ENCODE measurements at regions not wholly inside any gene's neighbourhood (a gene's known extent, or its start where the extent isn't known, plus 50 kb on each side); places are given as distances from the start of the nearest gene placed in this dataset.

DNA sequence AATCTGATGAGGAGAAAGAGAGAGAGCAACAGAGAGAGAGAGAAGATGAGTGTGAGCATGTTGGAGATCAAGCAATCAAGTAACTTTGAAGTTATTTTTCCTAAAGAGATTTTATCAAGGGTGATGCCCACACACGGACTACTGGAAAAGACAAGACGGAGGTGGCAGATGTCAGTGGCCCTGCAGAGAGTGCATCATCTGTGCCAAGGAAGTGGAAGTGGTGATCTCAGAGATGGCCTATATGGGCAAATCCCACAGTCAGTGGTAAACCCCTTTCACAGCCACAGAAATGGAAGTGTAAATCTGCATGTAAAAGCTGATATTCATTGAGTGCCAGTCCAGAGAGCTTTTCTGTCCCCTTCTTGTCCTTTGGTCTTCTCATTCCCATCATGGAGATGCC lies 577.2 kb upstream of the AADAT start (continued):
- TF ChIP-seq, protein P1, sequence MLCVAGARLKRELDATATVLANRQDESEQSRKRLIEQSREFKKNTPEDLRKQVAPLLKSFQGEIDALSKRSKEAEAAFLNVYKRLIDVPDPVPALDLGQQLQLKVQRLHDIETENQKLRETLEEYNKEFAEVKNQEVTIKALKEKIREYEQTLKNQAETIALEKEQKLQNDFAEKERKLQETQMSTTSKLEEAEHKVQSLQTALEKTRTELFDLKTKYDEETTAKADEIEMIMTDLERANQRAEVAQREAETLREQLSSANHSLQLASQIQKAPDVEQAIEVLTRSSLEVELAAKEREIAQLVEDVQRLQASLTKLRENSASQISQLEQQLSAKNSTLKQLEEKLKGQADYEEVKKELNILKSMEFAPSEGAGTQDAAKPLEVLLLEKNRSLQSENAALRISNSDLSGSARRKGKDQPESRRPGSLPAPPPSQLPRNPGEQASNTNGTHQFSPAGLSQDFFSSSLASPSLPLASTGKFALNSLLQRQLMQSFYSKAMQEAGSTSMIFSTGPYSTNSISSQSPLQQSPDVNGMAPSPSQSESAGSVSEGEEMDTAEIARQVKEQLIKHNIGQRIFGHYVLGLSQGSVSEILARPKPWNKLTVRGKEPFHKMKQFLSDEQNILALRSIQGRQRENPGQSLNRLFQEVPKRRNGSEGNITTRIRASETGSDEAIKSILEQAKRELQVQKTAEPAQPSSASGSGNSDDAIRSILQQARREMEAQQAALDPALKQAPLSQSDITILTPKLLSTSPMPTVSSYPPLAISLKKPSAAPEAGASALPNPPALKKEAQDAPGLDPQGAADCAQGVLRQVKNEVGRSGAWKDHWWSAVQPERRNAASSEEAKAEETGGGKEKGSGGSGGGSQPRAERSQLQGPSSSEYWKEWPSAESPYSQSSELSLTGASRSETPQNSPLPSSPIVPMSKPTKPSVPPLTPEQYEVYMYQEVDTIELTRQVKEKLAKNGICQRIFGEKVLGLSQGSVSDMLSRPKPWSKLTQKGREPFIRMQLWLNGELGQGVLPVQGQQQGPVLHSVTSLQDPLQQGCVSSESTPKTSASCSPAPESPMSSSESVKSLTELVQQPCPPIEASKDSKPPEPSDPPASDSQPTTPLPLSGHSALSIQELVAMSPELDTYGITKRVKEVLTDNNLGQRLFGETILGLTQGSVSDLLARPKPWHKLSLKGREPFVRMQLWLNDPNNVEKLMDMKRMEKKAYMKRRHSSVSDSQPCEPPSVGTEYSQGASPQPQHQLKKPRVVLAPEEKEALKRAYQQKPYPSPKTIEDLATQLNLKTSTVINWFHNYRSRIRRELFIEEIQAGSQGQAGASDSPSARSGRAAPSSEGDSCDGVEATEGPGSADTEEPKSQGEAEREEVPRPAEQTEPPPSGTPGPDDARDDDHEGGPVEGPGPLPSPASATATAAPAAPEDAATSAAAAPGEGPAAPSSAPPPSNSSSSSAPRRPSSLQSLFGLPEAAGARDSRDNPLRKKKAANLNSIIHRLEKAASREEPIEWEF (CRISPR knock-in tag; IDR thresholded peaks at IDR 0.05), result no peak
- TF ChIP-seq ZNF551 (CRISPR knock-in tag; IDR thresholded peaks at IDR 0.05) (no peak), NFATC3 (IDR thresholded peaks at IDR 0.05) (no peak), E2F3 (CRISPR knock-in tag; IDR thresholded peaks at IDR 0.05) (no peak), EWSR1 (IDR thresholded peaks at IDR 0.05; ENCODE audit: borderline replicate concordance, low read depth, partially characterized antibody) (no peak), NR2F6 (CRISPR knock-in tag; IDR thresholded peaks at IDR 0.05) (no peak), PML (IDR thresholded peaks at IDR 0.05; ENCODE audit: low read length) (no peak), MAFG (tag; conservative IDR thresholded peaks at IDR 0.05) (no peak), SAFB (IDR thresholded peaks at IDR 0.05; ENCODE audit: borderline replicate concordance, low read depth, low read length) (no peak), RAD51 (IDR thresholded peaks at IDR 0.05; ENCODE audit: borderline replicate concordance, low read depth) (no peak)

Measured in K562 (cell line).